PC-3 (cell line): ENCODE measurements at regions not wholly inside any gene's neighbourhood (a gene's known extent, or its start where the extent isn't known, plus 50 kb on each side); places are given as distances from the start of the nearest gene placed in this dataset.

Experiments used
- CTCF ChIP-seq: fragments of 300-600 bp; sonication (generic); conservative IDR thresholded peaks from 2 replicates; pipeline ENCODE4 v1.5.1; 2017; ENCODE audit warnings: antibody characterized with exemption, low read depth, mild to moderate bottlenecking, low read length
- EZH2 ChIP-seq: fragments of 300-600 bp; sonication (generic); IDR thresholded peaks from one replicate; pipeline ENCODE4 v1.6.1; 2017; ENCODE audit warnings: antibody characterized with exemption, mild to moderate bottlenecking, low read length; ENCODE audit not compliant: unreplicated experiment

- no peak for TF ChIP-seq CTCF
- TF ChIP-seq EZH2: no peak
Observed at GRCh38 chr2:204317640-204318039, 227.6 kb upstream of the PARD3B start.
